ENCODE measurements at regions not wholly inside any gene's neighbourhood (a gene's known extent, or its start where the extent isn't known, plus 50 kb on each side); places are given as distances from the start of the nearest gene placed in this dataset.

GRCh38 chr11:131240421-131240820 is 130.0 kb upstream of the NTM start:
- no peak for TF ChIP-seq CTCF (IDR thresholded peaks at IDR 0.05)
- no peak for TF ChIP-seq POLR2A (IDR thresholded peaks at IDR 0.05)
